ENCODE measurements at regions not wholly inside any gene's neighbourhood (a gene's known extent, or its start where the extent isn't known, plus 50 kb on each side); places are given as distances from the start of the nearest gene placed in this dataset.

GRCh38 chr5:6112125-6112524, 266.2 kb downstream of the MED10 start:
- H3K27me3 ChIP-seq = no peaks in the 10 kb centered on the region
- H3K9me3 ChIP-seq = no peaks in the 10 kb centered on the region
- no peaks in the 10 kb centered on the region for H3K4me1 ChIP-seq
- no peaks in the 10 kb centered on the region for H3K36me3 ChIP-seq
- no peak overlapping the region for H3K4me3 ChIP-seq
- DNase-seq = no peak
- TF ChIP-seq POLR2A (IDR thresholded peaks at IDR 0.05) = no peak
- TF ChIP-seq CTCF (IDR thresholded peaks at IDR 0.05) = no peak
- H3K27ac ChIP-seq = no peak overlapping the region

- Histone ChIP-seq H3K4me1 (no peaks in the 10 kb centered on the region), H3K36me3 (no peaks in the 10 kb centered on the region), H3K9me3 (no peaks in the 10 kb centered on the region), H3K4me3 (no peak overlapping the region), H3K27ac (no peak overlapping the region), H3K27me3 (no peaks in the 10 kb centered on the region)
- DNase-seq = no peak
- TF ChIP-seq CTCF (IDR thresholded peaks at IDR 0.05) (no peak), POLR2A (IDR thresholded peaks at IDR 0.05) (no peak)
These were observed 267.2 kb downstream of the MED10 start for GRCh38 chr5:6111131-6111530.

- H3K4me1 ChIP-seq = no peaks in the 10 kb centered on the region
- H3K27me3 ChIP-seq = no peaks in the 10 kb centered on the region
- H3K36me3 ChIP-seq = no peaks in the 10 kb centered on the region
- H3K27ac ChIP-seq = no peak overlapping the region
- TF ChIP-seq CTCF (IDR thresholded peaks at IDR 0.05) = no peak
- TF ChIP-seq POLR2A (IDR thresholded peaks at IDR 0.05) = no peak
- H3K4me3 ChIP-seq = no peak overlapping the region
- DNase-seq = no peak
- H3K9me3 ChIP-seq = no peaks in the 10 kb centered on the region
These were observed 267.8 kb downstream of the MED10 start for GRCh38 chr5:6110441-6111005.

- no peaks in the 10 kb centered on the region for H3K27me3 ChIP-seq
- no peaks in the 10 kb centered on the region for H3K4me1 ChIP-seq
- no peak overlapping the region for H3K27ac ChIP-seq
- no peak for DNase-seq
- TF ChIP-seq CTCF (IDR thresholded peaks at IDR 0.05) = no peak
- TF ChIP-seq POLR2A (IDR thresholded peaks at IDR 0.05) = no peak
- H3K4me3 ChIP-seq = no peak overlapping the region
- no peaks in the 10 kb centered on the region for H3K36me3 ChIP-seq
- H3K9me3 ChIP-seq = no peaks in the 10 kb centered on the region
These were observed 269.1 kb downstream of the MED10 start for GRCh38 chr5:6108981-6109825.

GRCh38 chr5:6108540-6108848, 269.9 kb downstream of the MED10 start:
- no peak for TF ChIP-seq CTCF (IDR thresholded peaks at IDR 0.05)
- TF ChIP-seq POLR2A (IDR thresholded peaks at IDR 0.05) = no peak
- Histone ChIP-seq H3K4me1 (no peaks in the 10 kb centered on the region), H3K36me3 (no peaks in the 10 kb centered on the region), H3K27ac (no peak overlapping the region), H3K27me3 (no peaks in the 10 kb centered on the region), H3K4me3 (no peak overlapping the region), H3K9me3 (no peaks in the 10 kb centered on the region)
- no peak for DNase-seq

Data from Peyer's patch (tissue), 4 donors.